ENCODE measurements at regions not wholly inside any gene's neighbourhood (a gene's known extent, or its start where the extent isn't known, plus 50 kb on each side); places are given as distances from the start of the nearest gene placed in this dataset.

GRCh38 chrX:140297273-140297672 lies 207.6 kb downstream of the SOX3 start:
- no peak overlapping the region for H2AFZ ChIP-seq (ENCODE audit: low read depth, low read length)
- DNase-seq (ENCODE audit: low read depth, low spot score) (no peak), FAIRE-seq (no peak)
- H3K9me1 ChIP-seq (replicated peaks; ENCODE audit: control insufficient read depth, extremely low read depth, insufficient read depth, low read length), result no peaks in the 10 kb centered on the region
- no peaks in the 10 kb centered on the region for H3K36me3 ChIP-seq (ENCODE audit: control insufficient read depth in 2 of 2, extremely low read depth in 1 of 2, insufficient read depth in 2 of 2, low read length in 2 of 2)
- no peaks in the 10 kb centered on the region for H4K20me1 ChIP-seq (replicated peaks; ENCODE audit: control insufficient read depth, extremely low read depth, insufficient read depth, low read length)
- no peak for TF ChIP-seq GATA2 (IDR thresholded peaks at IDR 0.05; ENCODE audit: insufficient read depth, insufficient read length, low read depth, low read length)
- no peak for TF ChIP-seq MAX (IDR thresholded peaks at IDR 0.05; ENCODE audit: insufficient read depth, insufficient read length)
- no peak for TF ChIP-seq EZH2 (IDR thresholded peaks at IDR 0.05; ENCODE audit: borderline replicate concordance, low read depth, low read length, severe bottlenecking)
- TF ChIP-seq JUN (IDR thresholded peaks at IDR 0.05; ENCODE audit: borderline replicate concordance, insufficient read depth, insufficient read length, low read depth), result no peak
- TF ChIP-seq MYC (IDR thresholded peaks at IDR 0.05; ENCODE audit: low read depth, low read length), result no peak
- BruUV-seq (replicated peaks), result no TSS peak
- H3K9me3 ChIP-seq (replicated peaks; ENCODE audit: control insufficient read depth, insufficient read depth, low read length), result no peaks in the 10 kb centered on the region
- POLR2A ChIA-PET, result no interaction called here
- intact Hi-C loops (cut with micrococcal nuclease), result no loop called here
- H3K79me2 ChIP-seq (ENCODE audit: control insufficient read depth, insufficient read depth, low read length), result no peaks in the 10 kb centered on the region
- no peak overlapping the region for H3K27ac ChIP-seq (ENCODE audit: insufficient read depth, low read depth, low read length)
- no peak overlapping the region for H3K4me2 ChIP-seq (ENCODE audit: insufficient read depth, low read length)
- no peaks in the 10 kb centered on the region for H3K27me3 ChIP-seq (ENCODE audit: control insufficient read depth in 2 of 2, insufficient read depth in 2 of 2, low read length in 2 of 2)
- no peaks in the 10 kb centered on the region for H3K4me1 ChIP-seq (ENCODE audit: control insufficient read depth, extremely low read depth, insufficient read depth, low read length)
- dilution Hi-C loops (cut with MboI; ENCODE audit: extremely low pct_ligation_motif_present, low sequenced_read_pairs), result no loop called here
- CTCF ChIA-PET, result no interaction called here
- no peak overlapping the region for H3K4me3 ChIP-seq (replicated peaks in 1 of 3; ENCODE audit: insufficient read depth in 1 of 3, low read depth in 1 of 3, low read length in 3 of 3)
- H3K9ac ChIP-seq (replicated peaks; ENCODE audit: extremely low read depth, insufficient read depth, low read length), result no peak overlapping the region

- no peaks in the 10 kb centered on the region for H3K79me2 ChIP-seq (ENCODE audit: control insufficient read depth, insufficient read depth, low read length)
- FAIRE-seq, result no peak
- dilution Hi-C loops (cut with MboI; ENCODE audit: extremely low pct_ligation_motif_present, low sequenced_read_pairs), result no loop called here
- no peaks in the 10 kb centered on the region for H3K9me1 ChIP-seq (replicated peaks; ENCODE audit: control insufficient read depth, extremely low read depth, insufficient read depth, low read length)
- H2AFZ ChIP-seq (ENCODE audit: low read depth, low read length), result no peak overlapping the region
- H4K20me1 ChIP-seq (replicated peaks; ENCODE audit: control insufficient read depth, extremely low read depth, insufficient read depth, low read length), result no peaks in the 10 kb centered on the region
- no peaks in the 10 kb centered on the region for H3K27me3 ChIP-seq (ENCODE audit: control insufficient read depth in 2 of 2, insufficient read depth in 2 of 2, low read length in 2 of 2)
- no peaks in the 10 kb centered on the region for H3K4me1 ChIP-seq (ENCODE audit: control insufficient read depth, extremely low read depth, insufficient read depth, low read length)
- intact Hi-C loops (cut with micrococcal nuclease), result no loop called here
- H3K4me3 ChIP-seq (replicated peaks in 1 of 3; ENCODE audit: insufficient read depth in 1 of 3, low read depth in 1 of 3, low read length in 3 of 3), result no peak overlapping the region
- no TSS peak for BruUV-seq (replicated peaks)
- H3K9me3 ChIP-seq (replicated peaks; ENCODE audit: control insufficient read depth, insufficient read depth, low read length), result no peaks in the 10 kb centered on the region
- H3K9ac ChIP-seq (replicated peaks; ENCODE audit: extremely low read depth, insufficient read depth, low read length), result no peak overlapping the region
- ChIA-PET POLR2A (no interaction called here), CTCF (no interaction called here)
- no peak overlapping the region for H3K27ac ChIP-seq (ENCODE audit: insufficient read depth, low read depth, low read length)
- no peak overlapping the region for H3K4me2 ChIP-seq (ENCODE audit: insufficient read depth, low read length)
- no peaks in the 10 kb centered on the region for H3K36me3 ChIP-seq (ENCODE audit: control insufficient read depth in 2 of 2, extremely low read depth in 1 of 2, insufficient read depth in 2 of 2, low read length in 2 of 2)
- DNase-seq (ENCODE audit: low read depth, low spot score), result no peak
- TF ChIP-seq MAX (IDR thresholded peaks at IDR 0.05; ENCODE audit: insufficient read depth, insufficient read length) (no peak), EZH2 (IDR thresholded peaks at IDR 0.05; ENCODE audit: borderline replicate concordance, low read depth, low read length, severe bottlenecking) (no peak), GATA2 (IDR thresholded peaks at IDR 0.05; ENCODE audit: insufficient read depth, insufficient read length, low read depth, low read length) (no peak), FOS (IDR thresholded peaks at IDR 0.05; ENCODE audit: borderline replicate concordance, insufficient read depth, low read length) (no peak), POLR2AphosphoS5 (IDR thresholded peaks at IDR 0.05; ENCODE audit: insufficient read depth, low read depth, low read length) (no peak), CTCF (IDR thresholded peaks at IDR 0.05; ENCODE audit: extremely low read depth in 1 of 2, insufficient read depth in 1 of 2, low read depth in 1 of 2, low read length in 2 of 2) (no peak), JUN (IDR thresholded peaks at IDR 0.05; ENCODE audit: borderline replicate concordance, insufficient read depth, insufficient read length, low read depth) (no peak), MYC (IDR thresholded peaks at IDR 0.05; ENCODE audit: low read depth, low read length) (no peak)
Observed at GRCh38 chrX:140292961-140293360, 211.9 kb downstream of the SOX3 start.

All from endothelial cell of umbilical vein (primary cell).